HEK293 (cell line): ENCODE measurements at regions not wholly inside any gene's neighbourhood (a gene's known extent, or its start where the extent isn't known, plus 50 kb on each side); places are given as distances from the start of the nearest gene placed in this dataset.

Experiments used
- CTCF ChIA-PET: fragments of 350-600 bp; formaldehyde crosslinking; extraction: SDS; loops from one replicate; lab custom pipeline; 2021; ENCODE audit warnings: antibody characterized with exemption; lab: Yijun Ruan, JAX
- POLR2A ChIA-PET: fragments of 300-600 bp; formaldehyde crosslinking; extraction: SDS; loops from one replicate; lab custom pipeline; 2020; ENCODE audit warnings: antibody characterized with exemption, inconsistent platforms; lab: Yijun Ruan, JAX
- H3K27ac ChIP-seq: fragments of 200-500 bp; sonication (Bioruptor generic); 2 replicates; pipeline ENCODE4 v1.5.1; 2014; ENCODE audit warnings: low read depth, low read length, control low read depth, inconsistent platforms; ENCODE audit errors: extremely low read depth
- H3K36me3 ChIP-seq, 2 experiments: fragments of 200-500 bp in 1 of 2; sonication (Bioruptor generic) in 1 of 2; 1 replicate in 1 of 2; 2 replicates in 1 of 2; pipeline ENCODE4 v1.5.1; 2014 to 2017; ENCODE audit warnings: inconsistent platforms in 2 of 2, low read length in 2 of 2; ENCODE audit not compliant: control insufficient read depth in 2 of 2, insufficient read depth in 1 of 2
- H3K4me1 ChIP-seq: fragments of 200-500 bp; sonication (Bioruptor generic); 2 replicates; pipeline ENCODE4 v1.5.1; 2014; ENCODE audit warnings: mild to moderate bottlenecking, low read length, inconsistent platforms; ENCODE audit not compliant: control insufficient read depth, insufficient read depth
- H3K4me3 ChIP-seq: 2 replicates; pipeline ENCODE4 v1.5.1; 2011; ENCODE audit warnings: low read depth, mild to moderate bottlenecking, control low read depth, low read length, moderate library complexity
- H3K9me3 ChIP-seq: fragments of 200-500 bp; sonication (Bioruptor generic); 2 replicates; pipeline ENCODE4 v1.5.1; 2014; ENCODE audit warnings: low read depth, low read length, inconsistent platforms; ENCODE audit not compliant: control insufficient read depth, insufficient read depth
- FEZF1 ChIP-seq: fragments of 450-650 bp; formaldehyde crosslinking; IDR thresholded peaks from 2 replicates; pipeline ENCODE4 v1.5.1; 2016; ENCODE audit warnings: missing biosample characterization, missing genetic modification characterization
- KLF16 ChIP-seq: fragments of 450-650 bp; formaldehyde crosslinking; IDR thresholded peaks from 2 replicates; pipeline ENCODE4 v1.5.1; 2017; ENCODE audit warnings: missing biosample characterization, missing genetic modification characterization
- SALL2 ChIP-seq: fragments of 450-650 bp; formaldehyde crosslinking; IDR thresholded peaks from 2 replicates; pipeline ENCODE4 v1.5.0; 2017; ENCODE audit warnings: missing biosample characterization, mild to moderate bottlenecking, missing genetic modification characterization, borderline replicate concordance
- SETDB1 ChIP-seq: IDR thresholded peaks from one replicate; pipeline ENCODE4 v1.6.1; 2017; ENCODE audit warnings: mild to moderate bottlenecking, low read length, moderate library complexity, mixed read lengths; ENCODE audit not compliant: insufficient read length
- YY1 ChIP-seq: fragments of 450-650 bp; formaldehyde crosslinking; IDR thresholded peaks from 2 replicates; pipeline ENCODE4 v1.5.1; 2018; ENCODE audit warnings: missing biosample characterization, missing genetic modification characterization
- YY2 ChIP-seq: fragments of 450-650 bp; formaldehyde crosslinking; IDR thresholded peaks from 2 replicates; pipeline ENCODE4 v1.5.1; 2016; ENCODE audit warnings: missing biosample characterization, missing genetic modification characterization
- ZBTB1 ChIP-seq: fragments of 450-650 bp; formaldehyde crosslinking; IDR thresholded peaks from 2 replicates; pipeline ENCODE4 v1.5.1; 2016; ENCODE audit warnings: missing biosample characterization, missing genetic modification characterization
- ZFHX2 ChIP-seq: fragments of 450-650 bp; formaldehyde crosslinking; conservative IDR thresholded peaks from 2 replicates; pipeline ENCODE4 v1.5.1; 2016; ENCODE audit warnings: missing biosample characterization, missing genetic modification characterization
- ZNF146 ChIP-seq: fragments of 450-650 bp; formaldehyde crosslinking; IDR thresholded peaks from 2 replicates; pipeline ENCODE4 v1.5.1; 2016; ENCODE audit warnings: missing biosample characterization, missing genetic modification characterization
- ZNF157 ChIP-seq: fragments of 450-650 bp; formaldehyde crosslinking; IDR thresholded peaks from 2 replicates; pipeline ENCODE4 v1.5.1; 2016; ENCODE audit warnings: missing biosample characterization, missing genetic modification characterization
- ZNF169 ChIP-seq: fragments of 450-650 bp; formaldehyde crosslinking; IDR thresholded peaks from 2 replicates; pipeline ENCODE4 v1.5.1; 2016; ENCODE audit warnings: missing biosample characterization, missing genetic modification characterization
- ZNF214 ChIP-seq: fragments of 450-650 bp; formaldehyde crosslinking; IDR thresholded peaks from 2 replicates; pipeline ENCODE4 v1.5.1; 2017; ENCODE audit warnings: missing biosample characterization, mild to moderate bottlenecking, missing genetic modification characterization, borderline replicate concordance
- ZNF311 ChIP-seq: fragments of 450-650 bp; formaldehyde crosslinking; IDR thresholded peaks from 2 replicates; pipeline ENCODE4 v1.5.1; 2017; ENCODE audit warnings: missing biosample characterization, missing genetic modification characterization, borderline replicate concordance
- ZNF335 ChIP-seq: fragments of 450-650 bp; formaldehyde crosslinking; conservative IDR thresholded peaks from 2 replicates; pipeline ENCODE4 v1.5.1; 2016; ENCODE audit warnings: missing biosample characterization, missing genetic modification characterization
- ZNF37A ChIP-seq: fragments of 450-650 bp; IDR thresholded peaks from 2 replicates; pipeline ENCODE4 v1.5.1; 2018; ENCODE audit warnings: missing biosample characterization, missing genetic modification characterization
- ZNF391 ChIP-seq: fragments of 450-650 bp; formaldehyde crosslinking; IDR thresholded peaks from 2 replicates; pipeline ENCODE4 v1.5.1; 2016; ENCODE audit warnings: low read depth, missing biosample characterization, missing genetic modification characterization, borderline replicate concordance
- ZNF404 ChIP-seq: fragments of 450-650 bp; formaldehyde crosslinking; IDR thresholded peaks from 2 replicates; pipeline ENCODE4 v1.5.1; 2017; ENCODE audit warnings: missing biosample characterization, missing genetic modification characterization
- ZNF423 ChIP-seq: fragments of 450-650 bp; formaldehyde crosslinking; IDR thresholded peaks from 2 replicates; pipeline ENCODE4 v1.5.1; 2016; ENCODE audit warnings: missing biosample characterization, missing genetic modification characterization
- ZNF426 ChIP-seq: fragments of 450-650 bp; formaldehyde crosslinking; IDR thresholded peaks from 2 replicates; pipeline ENCODE4 v1.5.1; 2017; ENCODE audit warnings: missing biosample characterization, missing genetic modification characterization, mild to moderate bottlenecking, inconsistent platforms, moderate library complexity
- ZNF433 ChIP-seq: fragments of 450-650 bp; formaldehyde crosslinking; IDR thresholded peaks from 2 replicates; pipeline ENCODE4 v1.5.1; 2016; ENCODE audit warnings: missing biosample characterization, missing genetic modification characterization, low read depth
- ZNF530 ChIP-seq: fragments of 450-650 bp; formaldehyde crosslinking; IDR thresholded peaks from 2 replicates; pipeline ENCODE4 v1.5.1; 2016; ENCODE audit warnings: low read depth, missing biosample characterization, missing genetic modification characterization
- ZNF610 ChIP-seq: fragments of 450-650 bp; formaldehyde crosslinking; IDR thresholded peaks from 2 replicates; pipeline ENCODE4 v1.5.1; 2016; ENCODE audit warnings: missing biosample characterization, missing genetic modification characterization, borderline replicate concordance
- ZNF623 ChIP-seq: fragments of 450-650 bp; formaldehyde crosslinking; IDR thresholded peaks from 2 replicates; pipeline ENCODE4 v1.5.1; 2016; ENCODE audit warnings: missing biosample characterization, missing genetic modification characterization
- ZNF776 ChIP-seq: fragments of 450-650 bp; formaldehyde crosslinking; IDR thresholded peaks from 2 replicates; pipeline ENCODE4 v1.5.0; 2017; ENCODE audit warnings: missing biosample characterization, missing genetic modification characterization, borderline replicate concordance
- ZNF843 ChIP-seq: fragments of 450-650 bp; formaldehyde crosslinking; IDR thresholded peaks from 2 replicates; pipeline ENCODE4 v1.5.1; 2016; ENCODE audit warnings: missing biosample characterization, missing genetic modification characterization
- ZXDB ChIP-seq: fragments of 450-650 bp; formaldehyde crosslinking; IDR thresholded peaks from 2 replicates; pipeline ENCODE4 v1.5.1; 2016; ENCODE audit warnings: missing biosample characterization, missing genetic modification characterization
- TF ChIP-seq, protein P1 (sequence below): fragments of 450-650 bp; formaldehyde crosslinking; IDR thresholded peaks from 2 replicates; pipeline ENCODE4 v1.5.1; 2017; ENCODE audit warnings: missing biosample characterization, missing genetic modification characterization
- TF ChIP-seq, protein P2 (sequence below): fragments of 450-650 bp; formaldehyde crosslinking; IDR thresholded peaks from 2 replicates; pipeline ENCODE4 v1.5.1; 2016; ENCODE audit warnings: missing biosample characterization, missing genetic modification characterization
- TF ChIP-seq, protein P3 (sequence below): fragments of 450-650 bp; formaldehyde crosslinking; IDR thresholded peaks from 2 replicates; pipeline ENCODE4 v1.5.1; 2016; ENCODE audit warnings: missing biosample characterization, missing genetic modification characterization
- TF ChIP-seq, protein P4 (sequence below): fragments of 450-650 bp; formaldehyde crosslinking; IDR thresholded peaks from 2 replicates; pipeline ENCODE4 v1.5.1; 2016; ENCODE audit warnings: missing biosample characterization, missing genetic modification characterization

DNA sequence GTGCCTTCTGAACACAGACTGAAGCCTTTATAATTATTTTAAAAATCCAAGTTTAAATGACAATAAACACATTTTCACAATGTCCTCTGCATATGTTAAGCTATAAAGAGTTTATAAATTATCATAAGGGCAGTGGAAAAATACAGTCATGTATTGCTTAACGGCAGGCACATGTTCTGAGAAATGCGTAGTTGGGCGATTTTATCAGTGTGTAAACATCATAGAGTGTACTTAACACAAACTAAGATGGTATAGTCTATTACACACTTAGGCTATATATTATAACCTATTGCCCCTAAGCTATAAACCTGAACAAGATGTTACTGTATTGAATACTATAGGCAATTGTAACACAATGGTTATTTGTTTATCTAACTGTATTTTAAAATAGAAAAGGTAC is 254.7 kb downstream of the GABRG1 start:
- no peaks in the 10 kb centered on the region for H3K4me1 ChIP-seq
- ChIA-PET POLR2A (no interaction called here), CTCF (no interaction called here)
- TF ChIP-seq ZNF214 (tag by site-specific recombination): no peak
- TF ChIP-seq YY2 (tag by site-specific recombination): no peak
- TF ChIP-seq ZNF157 (tag by site-specific recombination): no peak
- TF ChIP-seq ZXDB (tag by site-specific recombination): no peak
- TF ChIP-seq SALL2 (tag by site-specific recombination): no peak
- TF ChIP-seq ZNF623: no peak
- TF ChIP-seq, protein P1, sequence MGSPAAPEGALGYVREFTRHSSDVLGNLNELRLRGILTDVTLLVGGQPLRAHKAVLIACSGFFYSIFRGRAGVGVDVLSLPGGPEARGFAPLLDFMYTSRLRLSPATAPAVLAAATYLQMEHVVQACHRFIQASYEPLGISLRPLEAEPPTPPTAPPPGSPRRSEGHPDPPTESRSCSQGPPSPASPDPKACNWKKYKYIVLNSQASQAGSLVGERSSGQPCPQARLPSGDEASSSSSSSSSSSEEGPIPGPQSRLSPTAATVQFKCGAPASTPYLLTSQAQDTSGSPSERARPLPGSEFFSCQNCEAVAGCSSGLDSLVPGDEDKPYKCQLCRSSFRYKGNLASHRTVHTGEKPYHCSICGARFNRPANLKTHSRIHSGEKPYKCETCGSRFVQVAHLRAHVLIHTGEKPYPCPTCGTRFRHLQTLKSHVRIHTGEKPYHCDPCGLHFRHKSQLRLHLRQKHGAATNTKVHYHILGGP: no peak
- TF ChIP-seq, protein P2, sequence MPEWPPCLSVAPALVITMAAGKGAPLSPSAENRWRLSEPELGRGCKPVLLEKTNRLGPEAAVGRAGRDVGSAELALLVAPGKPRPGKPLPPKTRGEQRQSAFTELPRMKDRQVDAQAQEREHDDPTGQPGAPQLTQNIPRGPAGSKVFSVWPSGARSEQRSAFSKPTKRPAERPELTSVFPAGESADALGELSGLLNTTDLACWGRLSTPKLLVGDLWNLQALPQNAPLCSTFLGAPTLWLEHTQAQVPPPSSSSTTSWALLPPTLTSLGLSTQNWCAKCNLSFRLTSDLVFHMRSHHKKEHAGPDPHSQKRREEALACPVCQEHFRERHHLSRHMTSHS (tag by site-specific recombination): no peak
- TF ChIP-seq ZNF391: no peak
- TF ChIP-seq ZNF146: no peak
- TF ChIP-seq KLF16 (tag by site-specific recombination): no peak
- TF ChIP-seq ZNF311 (tag by site-specific recombination): no peak
- TF ChIP-seq, protein P3, sequence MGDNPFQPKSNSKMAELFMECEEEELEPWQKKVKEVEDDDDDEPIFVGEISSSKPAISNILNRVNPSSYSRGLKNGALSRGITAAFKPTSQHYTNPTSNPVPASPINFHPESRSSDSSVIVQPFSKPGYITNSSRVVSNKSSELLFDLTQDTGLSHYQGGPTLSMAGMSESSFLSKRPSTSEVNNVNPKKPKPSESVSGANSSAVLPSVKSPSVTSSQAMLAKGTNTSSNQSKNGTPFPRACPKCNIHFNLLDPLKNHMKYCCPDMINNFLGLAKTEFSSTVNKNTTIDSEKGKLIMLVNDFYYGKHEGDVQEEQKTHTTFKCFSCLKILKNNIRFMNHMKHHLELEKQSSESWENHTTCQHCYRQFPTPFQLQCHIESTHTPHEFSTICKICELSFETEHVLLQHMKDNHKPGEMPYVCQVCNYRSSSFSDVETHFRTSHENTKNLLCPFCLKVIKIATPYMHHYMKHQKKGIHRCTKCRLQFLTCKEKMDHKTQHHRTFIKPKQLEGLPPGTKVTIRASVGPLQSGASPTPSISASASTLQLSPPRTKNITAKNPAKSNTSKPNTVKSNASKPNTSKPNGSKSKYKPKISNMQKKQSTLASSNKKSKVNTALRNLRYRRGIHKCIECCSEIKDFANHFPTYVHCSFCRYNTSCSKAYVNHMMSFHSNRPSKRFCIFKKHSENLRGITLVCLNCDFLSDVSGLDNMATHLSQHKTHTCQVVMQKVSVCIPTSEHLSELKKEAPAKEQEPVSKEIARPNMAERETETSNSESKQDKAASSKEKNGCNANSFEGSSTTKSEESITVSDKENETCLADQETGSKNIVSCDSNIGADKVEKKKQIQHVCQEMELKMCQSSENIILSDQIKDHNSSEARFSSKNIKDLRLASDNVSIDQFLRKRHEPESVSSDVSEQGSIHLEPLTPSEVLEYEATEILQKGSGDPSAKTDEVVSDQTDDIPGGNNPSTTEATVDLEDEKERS (tag by site-specific recombination): no peak
- no peak for TF ChIP-seq YY1 (tag by site-specific recombination)
- no peak for TF ChIP-seq FEZF1 (tag by site-specific recombination)
- TF ChIP-seq SETDB1: no peak
- no peak for TF ChIP-seq ZNF404 (tag by site-specific recombination)
- no peak for TF ChIP-seq ZNF423 (tag by site-specific recombination)
- H3K4me3 ChIP-seq: no peak overlapping the region
- no peak overlapping the region for H3K27ac ChIP-seq
- H3K9me3 ChIP-seq: no peaks in the 10 kb centered on the region
- H3K36me3 ChIP-seq: no peaks in the 10 kb centered on the region

DNA sequence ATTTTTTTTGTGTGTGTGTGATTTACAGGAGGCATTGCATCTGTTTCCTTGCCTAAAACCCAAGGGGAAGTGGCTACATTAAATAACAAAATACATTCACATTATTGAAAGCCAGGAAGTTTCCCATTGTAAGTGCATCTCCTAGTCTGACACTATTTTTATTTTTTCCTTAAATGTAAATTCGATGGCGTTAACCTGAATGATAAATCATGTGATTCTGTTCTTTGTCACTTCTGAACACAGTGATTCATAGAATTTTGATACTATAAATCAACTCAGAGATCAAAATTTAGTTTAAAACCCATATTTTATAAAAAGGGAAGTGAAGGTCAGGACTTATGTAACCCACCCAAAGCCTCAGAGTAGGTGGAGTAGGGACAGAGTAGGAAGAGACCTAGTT is 258.1 kb downstream of the GABRG1 start:
- H3K9me3 ChIP-seq: no peaks in the 10 kb centered on the region
- H3K4me1 ChIP-seq: no peaks in the 10 kb centered on the region
- no peak overlapping the region for H3K27ac ChIP-seq
- POLR2A ChIA-PET: no interaction called here
- CTCF ChIA-PET: interaction anchor here (0.5 kb wide), 1 partner anchor 939 kb away, joined by 3 read pairs; no protein-coding TSS in a partner anchor
- H3K4me3 ChIP-seq: no peak overlapping the region
- H3K36me3 ChIP-seq: no peaks in the 10 kb centered on the region
- TF ChIP-seq ZNF426: no peak
- no peak for TF ChIP-seq ZNF335 (tag by site-specific recombination)
- no peak for TF ChIP-seq ZNF37A
- no peak for TF ChIP-seq ZNF530 (tag by site-specific recombination)
- no peak for TF ChIP-seq ZNF169 (tag by site-specific recombination)
- no peak for TF ChIP-seq ZBTB1
- no peak for TF ChIP-seq ZNF610 (tag by site-specific recombination)
- no peak for TF ChIP-seq ZNF843 (tag by site-specific recombination)
- no peak for TF ChIP-seq ZNF776 (tag by site-specific recombination)
- no peak for TF ChIP-seq ZFHX2 (tag by site-specific recombination)
- no peak for TF ChIP-seq ZNF433 (tag by site-specific recombination)
- TF ChIP-seq, protein P4, sequence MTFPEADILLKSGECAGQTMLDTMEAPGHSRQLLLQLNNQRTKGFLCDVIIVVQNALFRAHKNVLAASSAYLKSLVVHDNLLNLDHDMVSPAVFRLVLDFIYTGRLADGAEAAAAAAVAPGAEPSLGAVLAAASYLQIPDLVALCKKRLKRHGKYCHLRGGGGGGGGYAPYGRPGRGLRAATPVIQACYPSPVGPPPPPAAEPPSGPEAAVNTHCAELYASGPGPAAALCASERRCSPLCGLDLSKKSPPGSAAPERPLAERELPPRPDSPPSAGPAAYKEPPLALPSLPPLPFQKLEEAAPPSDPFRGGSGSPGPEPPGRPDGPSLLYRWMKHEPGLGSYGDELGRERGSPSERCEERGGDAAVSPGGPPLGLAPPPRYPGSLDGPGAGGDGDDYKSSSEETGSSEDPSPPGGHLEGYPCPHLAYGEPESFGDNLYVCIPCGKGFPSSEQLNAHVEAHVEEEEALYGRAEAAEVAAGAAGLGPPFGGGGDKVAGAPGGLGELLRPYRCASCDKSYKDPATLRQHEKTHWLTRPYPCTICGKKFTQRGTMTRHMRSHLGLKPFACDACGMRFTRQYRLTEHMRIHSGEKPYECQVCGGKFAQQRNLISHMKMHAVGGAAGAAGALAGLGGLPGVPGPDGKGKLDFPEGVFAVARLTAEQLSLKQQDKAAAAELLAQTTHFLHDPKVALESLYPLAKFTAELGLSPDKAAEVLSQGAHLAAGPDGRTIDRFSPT (tag by site-specific recombination): no peak
